NB4 (cell line): ENCODE measurements at regions not wholly inside any gene's neighbourhood (a gene's known extent, or its start where the extent isn't known, plus 50 kb on each side); places are given as distances from the start of the nearest gene placed in this dataset.

Source experiments
- DNase-seq: peaks from one replicate; pipeline ENCODE4 v3.0.0; 2010; ENCODE audit warnings: low read depth
- H3K4me3 ChIP-seq: one replicate; pipeline ENCODE4 v1.5.1; 2011; ENCODE audit warnings: mild to moderate bottlenecking, low read depth, low read length, moderate library complexity
- CTCF ChIP-seq: IDR thresholded peaks from one replicate; pipeline ENCODE4 v1.5.1; 2012; ENCODE audit warnings: low read depth, low read length
- MAX ChIP-seq: IDR thresholded peaks from 2 replicates; pipeline ENCODE4 v1.6.1; 2011; ENCODE audit warnings: low read depth, low read length
- MYC ChIP-seq: IDR thresholded peaks from 2 replicates; pipeline ENCODE4 v1.6.1; 2011; ENCODE audit warnings: low read depth, low read length
- POLR2A ChIP-seq: IDR thresholded peaks from 2 replicates; pipeline ENCODE4 v1.6.1; 2011; ENCODE audit warnings: mild to moderate bottlenecking; ENCODE audit not compliant: insufficient read length; ENCODE audit errors: extremely low read depth

GRCh38 chr9:13878241-13878711, 435.7 kb downstream of the NFIB start:
- H3K4me3 ChIP-seq: no peak overlapping the region
- no peak for DNase-seq
- no peak for TF ChIP-seq MYC
- no peak for TF ChIP-seq POLR2A
- no peak for TF ChIP-seq CTCF
- no peak for TF ChIP-seq MAX

DNA sequence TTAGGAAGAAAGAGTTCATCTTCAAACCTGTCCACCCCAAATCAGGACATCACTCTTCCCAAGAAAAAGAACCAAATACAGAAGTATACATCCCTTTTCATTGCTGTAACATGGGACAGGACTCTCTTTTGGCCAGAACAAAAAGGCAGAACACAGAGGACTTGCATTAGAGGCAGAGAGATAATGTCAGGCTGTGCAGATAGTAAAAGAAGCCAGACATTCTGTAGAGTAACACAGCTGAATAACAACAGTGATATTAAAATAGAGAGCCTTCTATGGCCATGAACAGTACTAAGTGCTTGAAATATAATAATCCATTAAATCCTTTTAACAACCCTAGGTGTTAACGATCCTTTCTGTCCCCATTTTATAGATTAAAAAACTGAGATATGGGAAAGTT, 437.2 kb downstream of the NFIB start:
- DNase-seq: no peak
- TF ChIP-seq MAX (no peak), CTCF (no peak), POLR2A (no peak), MYC (no peak)

GRCh38 chr9:13873203-13873602, 440.7 kb downstream of the NFIB start:
- TF ChIP-seq POLR2A: no peak
- TF ChIP-seq CTCF: no peak
- no peak for TF ChIP-seq MAX
- TF ChIP-seq MYC: no peak
- no peak for DNase-seq
- H3K4me3 ChIP-seq: no peak overlapping the region

More for the DNA sequence above, 437.2 kb downstream of the NFIB start:
- no peak overlapping the region for H3K4me3 ChIP-seq

GRCh38 chr9:13868336-13868735, 445.6 kb downstream of the NFIB start:
- DNase-seq: no peak
- H3K4me3 ChIP-seq: no peak overlapping the region
- TF ChIP-seq MAX (no peak), POLR2A (no peak), CTCF (no peak), MYC (no peak)

- TF ChIP-seq CTCF: no peak
- no peak for TF ChIP-seq POLR2A
- no peak for DNase-seq
- no peak overlapping the region for H3K4me3 ChIP-seq
Measured at GRCh38 chr9:13865869-13866268, 448.1 kb downstream of the NFIB start.

GRCh38 chr9:13863112-13863511, 450.8 kb downstream of the NFIB start:
- TF ChIP-seq MYC (no peak), CTCF (no peak), POLR2A (no peak), MAX (no peak)
- no peak for DNase-seq

More at GRCh38 chr9:13863112-13863511, 450.8 kb downstream of the NFIB start:
- no peak overlapping the region for H3K4me3 ChIP-seq
